PC-9 (cell line): ENCODE measurements at regions not wholly inside any gene's neighbourhood (a gene's known extent, or its start where the extent isn't known, plus 50 kb on each side); places are given as distances from the start of the nearest gene placed in this dataset.

Experiments
- BruUV-seq: library from RNA; stranded (reverse); fragments of 400-500 nt; replicated peaks from 2 replicates; lab custom pipeline; 2021; lab: Mats Ljungman, UMichigan
- CTCF ChIA-PET: fragments of 300-600 bp; sonication (Branson Sonifier 250); formaldehyde crosslinking; loops from one replicate; lab custom pipeline; 2022; ENCODE audit warnings: antibody characterized with exemption; lab: Charles Lee
- POLR2A ChIA-PET: fragments of 300-600 bp; sonication (Branson Sonifier 250); formaldehyde crosslinking; loops from one replicate; lab custom pipeline; 2022; ENCODE audit warnings: antibody characterized with exemption; ENCODE audit not compliant: unreplicated experiment; lab: Charles Lee
- DNase-seq, 2 experiments: peaks; one replicate each; pipeline versions ENCODE4 v3.0.0 to v3.0.0-alpha.2; 2015 to 2022; ENCODE audit warnings: mixed read lengths in 1 of 2
- H2AFZ ChIP-seq: fragments of 200-600 bp; sonication (generic); 2 replicates; pipeline ENCODE4 v1.8.1; 2017; ENCODE audit warnings: antibody characterized with exemption
- H3F3A ChIP-seq: fragments of 200-600 bp; sonication (generic); 2 replicates; pipeline ENCODE4 v1.8.1; 2017; ENCODE audit warnings: antibody characterized with exemption, mild to moderate bottlenecking, low read depth; ENCODE audit not compliant: insufficient read depth
- H3K27ac ChIP-seq: fragments of 200-600 bp; sonication (generic); 2 replicates; pipeline ENCODE4 v1.6.1; 2016; ENCODE audit warnings: mixed run types
- H3K27me3 ChIP-seq: fragments of 200-600 bp; sonication (generic); 2 replicates; pipeline ENCODE4 v1.6.1; 2016; ENCODE audit warnings: low read depth, mixed run types; ENCODE audit not compliant: insufficient read depth
- H3K36me3 ChIP-seq: fragments of 200-600 bp; sonication (generic); 2 replicates; pipeline ENCODE4 v1.6.1; 2016; ENCODE audit warnings: low read depth, mixed run types
- H3K4me1 ChIP-seq: fragments of 200-600 bp; sonication (generic); replicated peaks from 2 replicates; pipeline ENCODE4 v1.6.1; 2016; ENCODE audit warnings: mixed run types; ENCODE audit not compliant: insufficient read depth
- H3K4me2 ChIP-seq: fragments of 200-600 bp; sonication (generic); 2 replicates; pipeline ENCODE4 v1.6.1; 2017; ENCODE audit warnings: mixed run types
- H3K4me3 ChIP-seq: fragments of 200-600 bp; sonication (generic); 2 replicates; pipeline ENCODE4 v1.6.1; 2016; ENCODE audit warnings: mixed run types
- H3K79me2 ChIP-seq: fragments of 200-600 bp; sonication (generic); 2 replicates; pipeline ENCODE4 v1.6.1; 2017; ENCODE audit warnings: low read depth, mixed run types
- H3K9me2 ChIP-seq: fragments of 200-600 bp; sonication (generic); 2 replicates; pipeline ENCODE4 v1.8.1; 2017; ENCODE audit warnings: mild to moderate bottlenecking; ENCODE audit not compliant: insufficient read depth
- H3K9me3 ChIP-seq: fragments of 200-600 bp; sonication (generic); 2 replicates; pipeline ENCODE4 v1.8.1; 2016; ENCODE audit warnings: low read depth; ENCODE audit not compliant: insufficient read depth
- H4K20me1 ChIP-seq: fragments of 200-600 bp; sonication (generic); 2 replicates; pipeline ENCODE4 v1.8.1; 2017; ENCODE audit not compliant: insufficient read depth
- EZH2 ChIP-seq: fragments of 200-600 bp; sonication (generic); IDR thresholded peaks from 2 replicates; pipeline ENCODE4 v1.8.0; 2017; ENCODE audit warnings: antibody characterized with exemption, low read depth
- intact Hi-C: fragments of 100-400 bp; cut with micrococcal nuclease; formaldehyde crosslinking; loops from one replicate; pipeline ENCODE4 v1.10.0; 2022; ENCODE audit not compliant: unreplicated experiment
- TF ChIP-seq, protein P1 (sequence below): fragments of 200-600 bp; sonication (generic); conservative IDR thresholded peaks from 2 replicates; pipeline ENCODE4 v1.6.1; 2017; ENCODE audit warnings: mixed run types, antibody characterized with exemption, mild to moderate bottlenecking, moderate library complexity

DNA sequence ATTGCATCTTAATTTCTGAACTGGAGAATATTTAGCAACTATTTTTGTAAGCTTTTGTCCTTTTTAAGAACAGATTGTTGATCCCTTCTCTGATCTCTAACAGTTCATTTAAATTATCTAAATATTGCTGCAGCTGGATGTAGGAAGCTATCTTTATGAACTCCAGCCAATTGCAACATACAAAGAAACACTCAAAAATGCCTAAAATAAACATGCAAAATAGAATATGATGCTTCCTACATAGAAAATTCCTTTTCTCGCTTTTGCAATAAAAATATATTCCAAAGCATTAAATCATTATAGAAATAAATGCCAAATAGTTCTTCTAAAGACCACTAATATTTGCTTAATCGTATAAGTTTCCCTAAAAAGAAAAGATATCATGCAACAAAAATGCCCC, 218.6 kb downstream of the LURAP1L start:
- TF ChIP-seq, protein P1, sequence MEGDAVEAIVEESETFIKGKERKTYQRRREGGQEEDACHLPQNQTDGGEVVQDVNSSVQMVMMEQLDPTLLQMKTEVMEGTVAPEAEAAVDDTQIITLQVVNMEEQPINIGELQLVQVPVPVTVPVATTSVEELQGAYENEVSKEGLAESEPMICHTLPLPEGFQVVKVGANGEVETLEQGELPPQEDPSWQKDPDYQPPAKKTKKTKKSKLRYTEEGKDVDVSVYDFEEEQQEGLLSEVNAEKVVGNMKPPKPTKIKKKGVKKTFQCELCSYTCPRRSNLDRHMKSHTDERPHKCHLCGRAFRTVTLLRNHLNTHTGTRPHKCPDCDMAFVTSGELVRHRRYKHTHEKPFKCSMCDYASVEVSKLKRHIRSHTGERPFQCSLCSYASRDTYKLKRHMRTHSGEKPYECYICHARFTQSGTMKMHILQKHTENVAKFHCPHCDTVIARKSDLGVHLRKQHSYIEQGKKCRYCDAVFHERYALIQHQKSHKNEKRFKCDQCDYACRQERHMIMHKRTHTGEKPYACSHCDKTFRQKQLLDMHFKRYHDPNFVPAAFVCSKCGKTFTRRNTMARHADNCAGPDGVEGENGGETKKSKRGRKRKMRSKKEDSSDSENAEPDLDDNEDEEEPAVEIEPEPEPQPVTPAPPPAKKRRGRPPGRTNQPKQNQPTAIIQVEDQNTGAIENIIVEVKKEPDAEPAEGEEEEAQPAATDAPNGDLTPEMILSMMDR: no peak
- no peak for TF ChIP-seq EZH2
- H3K9me2 ChIP-seq: no peaks in the 10 kb centered on the region
- no peak overlapping the region for H2AFZ ChIP-seq
- intact Hi-C loops: no loop called here
- H3K4me3 ChIP-seq: no peak overlapping the region
- no peak for DNase-seq
- no peaks in the 10 kb centered on the region for H4K20me1 ChIP-seq
- no peaks in the 10 kb centered on the region for H3K4me1 ChIP-seq
- no peaks in the 10 kb centered on the region for H3K27me3 ChIP-seq
- no peaks in the 10 kb centered on the region for H3K9me3 ChIP-seq
- no peak overlapping the region for H3K27ac ChIP-seq
- ChIA-PET POLR2A (no interaction called here), CTCF (no interaction called here)
- no peaks in the 10 kb centered on the region for H3K79me2 ChIP-seq
- H3K36me3 ChIP-seq: no peaks in the 10 kb centered on the region
- no peaks in the 10 kb centered on the region for H3F3A ChIP-seq
- no TSS peak for BruUV-seq
- H3K4me2 ChIP-seq: no peak overlapping the region

DNA sequence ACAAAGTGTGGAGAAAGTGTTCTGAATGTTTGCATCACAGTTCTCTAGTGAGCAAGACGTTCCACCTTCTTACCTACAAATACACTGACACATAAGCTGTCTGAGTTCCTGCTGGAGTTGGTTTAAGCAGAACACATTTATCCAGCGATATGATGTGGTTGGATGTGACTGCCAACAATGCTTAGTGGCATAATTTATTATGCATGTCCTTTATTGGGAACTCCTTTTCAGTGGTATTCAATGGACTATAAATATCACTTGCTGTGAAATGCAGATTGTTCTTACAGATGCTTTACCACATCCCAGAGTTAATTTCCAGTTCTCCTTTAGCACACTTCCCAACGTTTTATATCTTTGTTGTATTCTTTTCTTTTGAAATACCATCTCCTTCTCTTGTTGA, 222.2 kb downstream of the LURAP1L start:
- Histone ChIP-seq H3K4me3 (no peak overlapping the region), H3K27me3 (no peaks in the 10 kb centered on the region), H3K27ac (no peak overlapping the region), H4K20me1 (no peaks in the 10 kb centered on the region), H3K9me3 (no peaks in the 10 kb centered on the region), H3K9me2 (no peaks in the 10 kb centered on the region), H2AFZ (no peak overlapping the region), H3K4me1 (no peaks in the 10 kb centered on the region), H3K4me2 (no peak overlapping the region), H3K79me2 (no peaks in the 10 kb centered on the region), H3K36me3 (no peaks in the 10 kb centered on the region), H3F3A (no peaks in the 10 kb centered on the region)
- no peak for DNase-seq
- ChIA-PET POLR2A (no interaction called here), CTCF (no interaction called here)
- TF ChIP-seq, protein P1: no peak
- no peak for TF ChIP-seq EZH2
- intact Hi-C loops: no loop called here
- no TSS peak for BruUV-seq

DNA sequence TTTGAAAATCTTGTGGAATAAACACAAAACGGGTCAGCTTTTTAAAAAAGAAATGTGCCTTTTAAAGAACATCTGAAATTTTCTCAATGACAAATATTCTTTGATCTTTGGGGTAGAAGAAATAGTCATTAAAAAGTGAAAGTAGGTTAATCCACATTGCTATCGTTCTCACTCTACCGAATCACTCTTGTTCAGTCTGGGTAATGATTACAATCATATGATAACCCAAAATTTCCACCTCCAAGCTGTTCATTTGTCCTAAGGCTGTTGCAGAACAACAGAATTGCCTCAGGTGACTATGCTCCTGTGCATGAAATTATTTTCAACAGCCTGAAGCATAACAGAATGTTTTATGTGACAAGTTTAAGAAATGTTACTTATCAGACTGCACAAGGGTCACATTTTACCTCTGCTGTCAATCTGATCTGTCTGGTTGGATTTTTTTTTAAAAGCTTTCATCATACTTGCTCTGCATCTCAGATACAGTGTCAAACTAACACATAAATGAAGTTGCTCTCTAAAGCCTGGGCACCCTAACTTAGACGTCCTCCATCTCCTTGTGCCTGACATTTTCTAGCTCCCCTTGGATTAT, 227.3 kb downstream of the LURAP1L start:
- no peaks in the 10 kb centered on the region for H3K79me2 ChIP-seq
- ChIA-PET CTCF (no interaction called here), POLR2A (interaction anchor here (0.6 kb wide), 1 partner anchor 226 kb away, joined by 3 read pairs; no protein-coding TSS in a partner anchor)
- no peak overlapping the region for H3K4me3 ChIP-seq
- no peak for TF ChIP-seq EZH2
- TF ChIP-seq, protein P1: no peak
- intact Hi-C loops: no loop called here
- no peak overlapping the region for H3K4me2 ChIP-seq
- H3K36me3 ChIP-seq: no peaks in the 10 kb centered on the region
- H3F3A ChIP-seq: no peaks in the 10 kb centered on the region
- no peaks in the 10 kb centered on the region for H3K4me1 ChIP-seq
- H3K27me3 ChIP-seq: no peaks in the 10 kb centered on the region
- H3K27ac ChIP-seq: no peak overlapping the region
- H3K9me3 ChIP-seq: no peaks in the 10 kb centered on the region
- H2AFZ ChIP-seq: no peak overlapping the region
- H3K9me2 ChIP-seq: no peaks in the 10 kb centered on the region
- no peaks in the 10 kb centered on the region for H4K20me1 ChIP-seq
- BruUV-seq: no TSS peak
- no peak for DNase-seq
